ENCODE measurements at regions not wholly inside any gene's neighbourhood (a gene's known extent, or its start where the extent isn't known, plus 50 kb on each side); places are given as distances from the start of the nearest gene placed in this dataset.
"Not testable (repeated sequence)": the region's sequence is repeated elsewhere in the genome, so short reads cannot be mapped to it uniquely, and the experiment has no call there.

DNA sequence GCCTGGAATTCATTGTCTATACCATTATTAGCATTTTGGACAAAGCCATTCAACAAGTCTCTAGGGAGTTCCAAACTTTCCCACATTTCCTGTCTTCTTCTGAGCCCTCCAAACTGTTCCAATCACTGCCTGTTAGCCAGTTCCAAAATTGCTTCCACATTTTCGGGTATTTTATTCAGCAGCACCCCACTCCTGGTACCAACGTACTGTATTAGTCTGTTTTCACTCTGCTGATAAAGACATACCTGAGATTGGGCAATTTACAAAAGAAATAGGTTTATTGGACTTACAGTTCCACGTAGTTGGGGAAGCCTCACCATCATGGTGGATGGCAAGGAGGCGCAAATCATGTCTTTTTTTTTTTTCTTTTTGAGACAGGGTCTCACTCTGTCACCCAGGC is 578.6 kb upstream of the FSHR start:
- TF ChIP-seq POLR2AphosphoS5, POLR2A (IDR thresholded peaks at IDR 0.05; ENCODE audit: low read depth, low read length): not testable (repeated sequence)

Measured in GM12892 (cell line).